DOHH2 (cell line): ENCODE measurements at regions not wholly inside any gene's neighbourhood (a gene's known extent, or its start where the extent isn't known, plus 50 kb on each side); places are given as distances from the start of the nearest gene placed in this dataset.

ENCODE experiments used
- CTCF ChIP-seq: fragments of 200-600 bp; sonication (generic); IDR thresholded peaks from one replicate; pipeline ENCODE4 v1.5.1; 2014; ENCODE audit warnings: antibody characterized with exemption, mild to moderate bottlenecking, low read depth, low read length; ENCODE audit not compliant: poor library complexity, severe bottlenecking
- EZH2phosphoT487 ChIP-seq: fragments of 200-600 bp; sonication (generic); IDR thresholded peaks from 2 replicates; pipeline ENCODE4 v1.6.1; 2017; ENCODE audit warnings: borderline replicate concordance, mild to moderate bottlenecking, antibody characterized with exemption, low read length, moderate library complexity, mixed read lengths

DNA sequence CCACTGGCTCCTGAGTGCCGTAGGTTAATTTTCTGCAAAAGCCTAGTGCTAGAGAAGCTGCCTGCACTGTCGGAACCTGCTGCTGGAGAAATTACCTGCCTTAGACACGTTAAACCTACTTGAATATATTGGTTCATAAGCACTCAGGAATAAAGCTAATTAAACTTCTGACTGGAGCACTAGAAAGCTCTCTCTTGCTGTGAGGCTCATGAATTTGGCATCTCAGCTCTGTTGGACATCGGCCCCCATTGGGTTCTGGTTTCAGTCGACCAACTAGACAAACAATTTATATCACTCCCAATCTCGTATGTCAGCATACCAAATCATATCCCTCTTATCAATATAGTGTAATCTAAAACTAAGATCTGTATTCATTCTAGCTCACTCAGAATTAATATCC is 52.4 kb upstream of the SEMA3C start:
- TF ChIP-seq CTCF, result no peak
- TF ChIP-seq EZH2phosphoT487, result no peak
